HG03025 (cell line): ENCODE measurements at regions not wholly inside any gene's neighbourhood (a gene's known extent, or its start where the extent isn't known, plus 50 kb on each side); places are given as distances from the start of the nearest gene placed in this dataset.
"Not testable (repeated sequence)": the region's sequence is repeated elsewhere in the genome, so short reads cannot be mapped to it uniquely, and the experiment has no call there.

Experiments used
- ATAC-seq: cut with Tn5 transposase; IDR thresholded peaks from one replicate; pipeline ENCODE4 v1.9.1; 2021; ENCODE audit warnings: mild to moderate bottlenecking, moderate library complexity; ENCODE audit not compliant: unreplicated experiment, low FRiP score

DNA sequence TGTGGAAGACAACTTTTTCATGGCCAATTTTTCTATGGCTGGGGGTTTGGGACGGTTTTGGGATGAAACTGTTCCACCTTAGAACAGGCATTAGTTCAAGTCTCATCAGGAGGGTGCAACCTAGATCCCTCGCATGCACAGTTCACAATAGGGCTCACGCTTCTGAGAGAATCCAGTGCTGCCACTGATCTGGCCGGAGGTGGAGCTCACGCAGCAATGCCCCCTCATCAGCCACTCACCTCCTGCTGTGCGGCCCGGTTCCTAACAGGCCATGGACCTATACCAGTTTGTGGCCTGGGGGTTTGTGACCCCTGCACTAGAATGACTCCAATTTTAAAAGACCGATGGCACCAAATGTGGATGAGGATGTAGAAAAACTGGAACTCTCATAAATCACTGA, 127.2 kb upstream of the IER5L start:
- no peak for ATAC-seq

GRCh38 chr9:129301941-129302340, 123.9 kb upstream of the IER5L start:
- ATAC-seq, result no peak

DNA sequence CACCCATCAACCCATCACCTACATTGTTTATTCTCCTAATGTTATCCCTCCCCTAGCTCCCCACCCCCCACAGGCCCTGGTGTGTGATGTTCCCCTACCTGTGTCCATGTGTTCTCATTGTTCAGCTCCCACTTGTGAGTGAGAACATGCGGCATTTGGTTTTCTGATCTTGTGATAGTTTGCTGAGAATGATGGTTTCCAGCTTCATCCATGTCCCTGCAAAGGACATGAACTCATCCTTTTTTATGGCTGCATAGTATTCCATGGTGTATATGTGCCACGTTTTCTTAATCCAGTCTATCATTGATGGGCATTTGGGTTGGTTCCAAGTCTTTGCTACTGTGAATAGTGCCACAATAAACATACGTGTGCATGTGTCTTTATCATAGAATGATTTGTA, 118.1 kb upstream of the IER5L start:
- not testable (repeated sequence) for ATAC-seq

GRCh38 chr9:129291041-129291501, 113.0 kb upstream of the IER5L start:
- ATAC-seq, result no peak

GRCh38 chr9:129290606-129291005, 112.5 kb upstream of the IER5L start:
- no peak for ATAC-seq

DNA sequence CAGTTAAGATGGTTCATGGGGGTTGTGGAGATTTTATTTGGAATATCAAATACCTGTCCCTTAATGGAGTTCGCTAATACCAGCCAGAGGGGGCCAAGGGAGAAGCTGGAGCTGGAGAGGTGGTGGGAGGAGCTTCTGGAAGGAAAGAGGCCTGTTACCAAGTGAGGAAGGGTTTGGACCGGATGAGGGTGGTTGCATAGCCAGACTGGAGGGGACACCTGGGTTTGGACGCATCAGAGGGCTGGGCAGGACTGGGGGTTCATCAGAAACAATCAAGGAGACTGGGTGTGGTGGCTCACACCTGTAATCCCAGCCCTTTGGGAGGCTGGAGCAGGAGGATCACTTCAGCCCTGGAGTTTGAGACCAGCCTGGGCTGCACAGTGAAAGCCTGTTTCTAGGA, 111.8 kb upstream of the IER5L start:
- ATAC-seq, result no peak

GRCh38 chr9:129289131-129289731, 111.2 kb upstream of the IER5L start:
- ATAC-seq, result no peak

DNA sequence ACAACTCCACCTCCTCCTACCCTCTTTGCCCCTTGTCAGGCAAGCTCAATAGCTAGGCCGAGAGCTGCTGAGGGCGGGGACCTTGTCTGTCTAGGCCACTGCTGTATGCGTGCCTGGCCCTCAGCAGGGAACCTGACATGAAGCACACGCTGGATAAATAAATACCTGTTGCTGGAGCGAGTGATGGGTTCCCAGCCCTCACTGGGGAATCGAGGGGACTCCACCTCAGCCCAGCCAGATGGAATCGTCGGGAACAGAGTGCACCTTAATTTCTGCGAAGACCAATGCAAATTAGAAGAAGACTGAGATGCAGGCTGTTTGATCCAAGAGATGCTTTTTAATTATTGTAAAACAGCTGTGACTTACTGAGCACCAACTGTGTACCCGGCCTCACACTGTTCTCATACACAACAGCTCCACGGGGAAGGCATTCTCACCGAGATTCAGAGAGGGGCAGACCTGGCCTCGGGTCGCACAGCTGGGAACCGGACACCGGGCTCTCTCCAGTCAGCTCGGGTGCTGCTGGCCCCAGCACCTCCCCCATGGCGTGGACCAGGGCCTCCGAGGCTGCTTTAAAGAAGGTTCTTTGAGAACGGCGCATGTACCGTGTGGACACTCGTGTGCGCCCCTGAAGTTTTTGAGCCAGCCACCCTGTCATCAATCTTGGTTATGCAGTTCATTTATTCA, 109.7 kb upstream of the IER5L start:
- no peak for ATAC-seq

GRCh38 chr9:129285979-129286772, 108.1 kb upstream of the IER5L start:
- no peak for ATAC-seq

- ATAC-seq, result no peak
Measured at GRCh38 chr9:129285382-129285781, 107.3 kb upstream of the IER5L start.

DNA sequence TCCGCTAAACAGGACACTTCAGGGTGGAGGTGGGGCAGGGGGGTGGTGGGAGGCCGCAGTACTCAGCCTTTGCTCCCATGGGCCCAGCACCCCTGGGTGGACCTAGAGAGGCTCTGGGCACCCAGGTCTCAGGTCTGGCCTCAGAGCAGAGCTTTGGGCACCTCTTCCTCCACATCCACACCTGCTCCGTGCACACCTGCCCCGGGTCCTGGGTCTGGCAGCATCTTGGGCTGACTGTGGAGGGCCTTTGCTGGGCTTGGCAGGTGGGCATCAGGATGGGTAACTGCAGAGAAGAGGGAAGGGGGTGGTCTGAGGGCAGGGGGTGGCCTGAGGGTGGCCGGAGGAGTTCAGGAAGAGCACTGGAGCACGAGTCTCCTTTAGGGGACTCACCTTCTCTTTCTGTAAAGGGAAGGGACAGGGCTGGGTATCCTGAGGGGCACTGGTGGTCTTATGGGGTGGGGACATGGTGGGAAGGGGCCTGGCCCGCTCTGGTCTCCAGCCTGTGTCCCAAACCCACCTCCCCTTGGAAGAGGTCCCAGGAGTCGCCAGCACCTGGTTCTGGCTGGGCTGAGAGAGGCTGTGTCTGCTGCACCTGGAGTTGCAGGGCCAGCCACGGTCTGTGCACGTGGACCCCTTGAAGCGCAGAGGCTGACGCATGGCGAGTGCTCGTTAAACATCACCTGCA, 106.7 kb upstream of the IER5L start:
- ATAC-seq, result no peak

DNA sequence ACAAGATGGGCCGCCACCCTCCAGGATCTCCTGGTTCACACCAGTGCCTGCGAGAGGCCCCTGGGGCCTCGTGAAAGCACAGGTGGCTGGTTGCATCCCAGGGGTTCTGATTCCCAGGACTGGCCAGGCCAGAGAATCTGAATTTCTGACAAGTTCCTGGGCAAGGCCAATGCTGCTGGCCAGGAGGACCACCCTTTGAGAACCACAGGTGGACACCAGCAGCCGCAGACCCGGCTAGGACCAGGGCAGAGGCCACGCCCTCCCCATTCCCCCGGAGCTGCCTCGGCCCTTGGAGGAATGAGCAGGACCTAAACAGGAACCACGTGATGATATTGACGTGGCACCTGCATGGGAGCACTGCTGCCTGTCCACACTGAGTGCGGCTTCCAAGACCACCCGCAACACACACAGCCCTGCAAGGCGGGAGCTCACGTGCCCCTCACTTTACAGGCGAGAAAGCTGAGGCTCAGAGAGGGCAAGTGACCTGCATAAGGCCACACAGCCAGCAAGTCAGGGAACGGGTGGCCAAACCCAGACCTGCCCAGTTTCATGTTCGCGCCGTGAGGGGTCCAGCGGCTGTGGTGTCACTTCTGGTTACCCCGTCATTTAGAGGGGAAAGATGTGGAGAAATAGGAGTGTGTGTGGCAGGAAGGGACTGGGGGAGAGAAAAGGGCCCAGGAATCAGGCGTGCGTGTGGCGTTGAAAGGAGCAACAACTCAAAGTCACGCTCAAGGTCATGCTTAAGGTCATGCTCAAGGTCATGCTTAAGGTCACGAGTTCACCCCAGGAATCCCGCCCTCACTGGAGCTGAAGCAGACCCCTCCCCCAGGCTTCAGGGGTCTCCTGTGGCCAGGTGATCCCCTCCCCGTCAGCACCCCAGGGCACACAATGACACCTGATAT, 105.9 kb upstream of the IER5L start:
- ATAC-seq, result no peak

DNA sequence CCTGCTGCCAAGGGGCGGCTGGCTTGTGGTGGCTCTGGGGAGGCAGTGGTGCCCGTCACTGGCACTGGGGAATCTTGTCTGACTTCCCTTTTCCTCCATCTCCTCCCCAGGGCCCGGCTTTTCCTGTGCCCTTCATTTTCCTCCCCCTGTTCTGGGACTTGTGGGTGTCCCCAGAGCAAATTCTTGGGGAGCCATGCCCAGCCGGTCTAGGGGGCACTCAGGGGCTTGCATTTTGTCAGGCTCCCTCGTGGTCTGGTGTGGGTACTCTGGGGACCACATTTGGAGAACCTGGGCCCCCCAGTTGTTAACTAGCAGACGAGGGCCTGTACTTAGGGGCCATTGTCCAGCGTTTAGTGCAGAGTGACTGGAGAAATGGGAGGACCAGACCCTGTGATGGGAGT, 105.2 kb upstream of the IER5L start:
- ATAC-seq, result no peak

DNA sequence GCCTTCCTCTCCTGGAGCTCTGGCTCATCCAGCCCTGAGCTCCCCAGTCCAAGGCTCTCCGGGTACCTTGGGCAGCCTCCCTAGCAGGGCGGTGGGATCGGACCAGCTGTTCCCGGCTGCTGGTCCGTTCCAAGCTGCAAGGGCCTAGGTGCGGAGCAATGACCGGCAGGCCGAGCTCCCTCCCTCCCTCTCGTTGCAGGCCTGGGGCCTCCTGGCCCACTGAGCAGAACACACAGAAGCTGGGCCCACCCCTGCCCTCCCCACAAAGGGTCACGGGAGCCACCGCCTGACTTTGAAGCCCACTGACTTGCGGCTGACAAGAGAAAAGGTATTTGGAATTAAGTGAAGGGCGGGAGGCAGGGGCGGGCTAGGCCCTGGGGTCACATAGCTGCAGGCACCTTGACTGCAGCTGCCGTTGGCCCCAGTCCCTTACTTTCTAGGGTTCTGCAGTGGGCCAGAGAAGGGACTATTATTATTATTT, 104.7 kb upstream of the IER5L start:
- ATAC-seq, result no peak

GRCh38 chr9:129282272-129282671, 104.2 kb upstream of the IER5L start:
- ATAC-seq, result no peak

GRCh38 chr9:129281506-129282145, 103.6 kb upstream of the IER5L start:
- no peak for ATAC-seq

DNA sequence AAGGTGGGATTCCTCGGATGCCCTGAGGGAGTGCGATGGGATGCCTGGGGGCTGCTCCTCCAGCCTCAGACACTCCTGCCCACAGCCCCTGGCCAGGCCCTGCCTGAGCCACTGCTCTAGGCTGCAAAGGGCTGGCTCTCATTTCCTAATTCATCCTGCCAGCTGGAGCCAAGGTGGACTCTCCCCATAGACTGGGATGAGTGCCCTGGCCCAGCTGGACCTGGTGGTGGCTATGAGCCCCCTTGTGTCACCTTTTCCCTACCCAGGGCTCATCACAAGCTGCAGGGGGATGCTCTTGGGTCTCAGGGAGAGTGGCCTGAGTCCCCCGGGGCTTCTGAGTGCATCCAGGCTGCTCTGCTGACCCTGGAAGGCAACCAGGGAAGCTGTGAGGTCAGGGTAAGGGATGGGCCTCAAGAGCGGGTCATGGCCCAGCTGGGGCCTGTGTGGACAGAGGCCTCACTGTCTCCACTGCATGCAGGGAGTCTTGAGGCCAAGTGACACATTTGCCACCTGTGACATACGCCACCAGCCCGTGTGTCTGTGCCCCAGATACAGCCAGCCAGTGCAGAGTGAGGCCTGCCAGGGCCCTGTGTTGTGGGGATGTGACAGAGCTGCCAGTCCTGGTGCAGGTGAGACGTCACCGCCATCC, 102.7 kb upstream of the IER5L start:
- ATAC-seq, result no peak

DNA sequence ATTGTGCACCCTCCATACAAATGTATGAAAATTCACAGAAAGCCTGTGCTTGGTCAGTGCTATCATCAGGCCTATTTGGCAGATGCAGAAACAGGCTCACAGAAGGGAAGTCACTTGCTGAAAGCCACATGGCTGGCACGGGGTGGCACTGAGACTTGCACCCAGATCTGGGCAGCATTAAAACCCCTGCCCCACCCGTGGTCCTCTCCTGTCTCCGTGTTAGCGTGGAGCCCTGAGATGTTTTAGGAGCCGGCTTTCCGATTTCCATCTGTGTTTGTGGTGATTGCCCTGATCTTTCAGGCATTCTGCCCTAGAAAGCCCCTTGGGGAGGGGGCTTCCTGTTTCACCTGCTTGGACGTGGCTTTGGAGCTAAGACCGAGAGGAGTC, 102.2 kb upstream of the IER5L start:
- ATAC-seq, result no peak
